GM12874 (cell line): ENCODE measurements at regions not wholly inside any gene's neighbourhood (a gene's known extent, or its start where the extent isn't known, plus 50 kb on each side); places are given as distances from the start of the nearest gene placed in this dataset.

Experiments
- TF ChIP-seq, protein P1 (sequence below): IDR thresholded peaks from 2 replicates; pipeline ENCODE4 v1.5.1; 2011; ENCODE audit warnings: low read depth, mild to moderate bottlenecking, control low read depth, low read length, moderate library complexity; ENCODE audit not compliant: insufficient read depth

DNA sequence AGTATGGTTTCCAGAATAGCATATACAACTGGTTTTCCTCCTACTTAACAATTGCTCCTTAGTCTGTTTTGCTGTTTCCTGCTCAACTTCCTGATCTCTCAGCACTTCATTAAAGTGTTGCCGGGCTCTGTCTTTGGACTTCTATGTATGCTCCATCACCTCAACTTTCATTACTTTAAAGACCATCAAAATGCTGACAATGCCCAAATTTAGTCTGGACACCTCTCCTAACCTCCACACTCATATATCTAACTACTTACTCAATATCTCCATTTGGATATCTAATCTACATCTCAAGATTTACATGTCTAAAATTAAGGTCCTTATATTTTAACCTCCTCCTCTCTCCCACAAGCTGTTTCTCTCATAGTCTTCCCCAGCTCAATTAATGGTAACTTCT is 54.4 kb upstream of the LGR5 start:
- TF ChIP-seq, protein P1, sequence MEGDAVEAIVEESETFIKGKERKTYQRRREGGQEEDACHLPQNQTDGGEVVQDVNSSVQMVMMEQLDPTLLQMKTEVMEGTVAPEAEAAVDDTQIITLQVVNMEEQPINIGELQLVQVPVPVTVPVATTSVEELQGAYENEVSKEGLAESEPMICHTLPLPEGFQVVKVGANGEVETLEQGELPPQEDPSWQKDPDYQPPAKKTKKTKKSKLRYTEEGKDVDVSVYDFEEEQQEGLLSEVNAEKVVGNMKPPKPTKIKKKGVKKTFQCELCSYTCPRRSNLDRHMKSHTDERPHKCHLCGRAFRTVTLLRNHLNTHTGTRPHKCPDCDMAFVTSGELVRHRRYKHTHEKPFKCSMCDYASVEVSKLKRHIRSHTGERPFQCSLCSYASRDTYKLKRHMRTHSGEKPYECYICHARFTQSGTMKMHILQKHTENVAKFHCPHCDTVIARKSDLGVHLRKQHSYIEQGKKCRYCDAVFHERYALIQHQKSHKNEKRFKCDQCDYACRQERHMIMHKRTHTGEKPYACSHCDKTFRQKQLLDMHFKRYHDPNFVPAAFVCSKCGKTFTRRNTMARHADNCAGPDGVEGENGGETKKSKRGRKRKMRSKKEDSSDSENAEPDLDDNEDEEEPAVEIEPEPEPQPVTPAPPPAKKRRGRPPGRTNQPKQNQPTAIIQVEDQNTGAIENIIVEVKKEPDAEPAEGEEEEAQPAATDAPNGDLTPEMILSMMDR = no peak

DNA sequence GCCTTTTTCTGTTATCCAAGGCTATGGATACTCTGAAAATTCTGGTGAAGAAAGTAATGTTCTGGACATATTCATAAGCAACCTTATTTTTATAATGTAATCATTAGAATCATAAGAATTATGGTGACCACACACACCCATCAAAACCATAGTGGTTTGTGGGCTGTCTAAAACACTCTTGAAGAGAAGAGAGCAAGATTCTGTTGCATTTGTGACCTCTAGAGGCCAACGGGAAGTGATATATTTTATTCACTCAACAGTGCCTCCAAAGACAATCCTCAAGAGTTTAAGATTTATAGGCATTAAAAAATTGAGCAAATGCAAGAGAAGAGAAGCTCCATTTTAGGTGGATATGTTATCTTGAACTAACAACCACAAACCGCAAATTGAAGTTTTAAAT is 68.5 kb upstream of the LGR5 start:
- TF ChIP-seq, protein P1 = no peak

DNA sequence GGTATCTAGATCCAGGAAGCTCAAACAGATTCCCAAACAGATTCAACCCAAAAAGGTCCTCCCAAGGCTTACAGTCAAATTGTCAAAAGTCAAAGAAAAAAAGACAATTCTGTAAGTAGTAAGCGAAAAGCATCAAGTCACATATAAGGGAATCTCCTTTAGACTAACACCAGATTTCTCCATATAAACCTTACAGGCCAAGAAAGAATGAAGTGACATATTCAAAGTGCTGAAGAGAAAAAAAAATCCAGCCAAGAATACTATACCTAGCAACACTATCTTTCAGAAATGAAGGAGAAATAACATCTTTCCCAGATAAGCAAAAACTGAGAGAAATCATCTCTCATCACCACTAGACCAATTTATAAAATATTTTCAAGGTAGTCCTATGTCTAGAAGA is 79.6 kb upstream of the LGR5 start:
- TF ChIP-seq, protein P1 = no peak

DNA sequence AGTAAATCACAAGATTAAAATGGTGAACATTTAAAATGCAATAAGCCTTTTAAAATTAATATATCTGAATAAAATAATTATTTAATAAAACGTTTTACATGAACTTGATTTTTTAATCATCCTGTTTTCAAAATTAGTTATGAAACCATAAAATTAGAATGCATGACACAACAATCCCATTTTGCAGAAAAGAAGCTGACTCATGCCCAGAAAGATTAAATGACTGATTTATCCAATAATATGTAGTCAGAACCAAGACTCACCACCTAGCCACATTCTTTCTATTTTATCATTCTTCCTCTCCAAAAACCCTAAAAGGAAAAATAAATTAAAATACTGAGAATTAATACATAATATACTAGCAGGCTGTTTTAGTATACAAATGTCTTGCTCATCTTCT is 83.0 kb upstream of the LGR5 start:
- TF ChIP-seq, protein P1 = no peak

DNA sequence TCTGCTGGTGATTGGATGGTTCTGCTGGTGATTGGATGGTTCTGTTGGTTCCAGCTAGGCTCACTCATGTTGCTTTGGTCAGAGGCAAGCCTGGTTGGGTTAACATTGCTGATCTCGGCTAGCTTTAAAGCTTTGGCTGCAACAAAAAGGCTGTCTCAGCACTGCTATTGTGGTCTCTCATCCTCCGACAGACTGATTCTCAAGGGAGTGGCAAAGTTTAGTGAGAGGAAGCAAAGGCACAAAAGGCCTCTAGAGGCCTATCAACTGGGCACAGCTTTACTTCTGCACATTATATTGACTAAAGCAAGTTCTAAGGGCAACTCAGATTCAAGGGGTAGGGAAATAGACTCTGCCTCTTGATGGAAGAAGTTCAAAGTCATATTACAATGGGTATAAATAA is 84.7 kb upstream of the LGR5 start:
- TF ChIP-seq, protein P1 = no peak

DNA sequence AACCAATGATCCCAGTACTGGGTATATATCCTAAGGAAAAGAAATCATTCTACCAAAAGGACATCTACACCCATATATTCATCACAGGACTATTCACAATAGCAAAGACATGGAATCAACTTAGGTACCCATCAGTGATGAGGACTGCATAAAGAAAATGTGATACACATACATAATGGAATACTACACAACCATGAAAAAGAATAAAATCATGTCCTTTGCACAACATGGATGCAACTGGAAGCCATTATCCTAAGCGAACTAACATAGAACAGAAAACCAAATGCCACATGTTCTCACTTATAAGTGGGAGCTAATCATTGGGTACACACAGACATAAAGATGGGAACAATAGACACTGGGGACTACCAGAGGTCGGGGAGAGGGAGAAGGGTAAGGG is 86.0 kb upstream of the LGR5 start:
- TF ChIP-seq, protein P1 = no peak

DNA sequence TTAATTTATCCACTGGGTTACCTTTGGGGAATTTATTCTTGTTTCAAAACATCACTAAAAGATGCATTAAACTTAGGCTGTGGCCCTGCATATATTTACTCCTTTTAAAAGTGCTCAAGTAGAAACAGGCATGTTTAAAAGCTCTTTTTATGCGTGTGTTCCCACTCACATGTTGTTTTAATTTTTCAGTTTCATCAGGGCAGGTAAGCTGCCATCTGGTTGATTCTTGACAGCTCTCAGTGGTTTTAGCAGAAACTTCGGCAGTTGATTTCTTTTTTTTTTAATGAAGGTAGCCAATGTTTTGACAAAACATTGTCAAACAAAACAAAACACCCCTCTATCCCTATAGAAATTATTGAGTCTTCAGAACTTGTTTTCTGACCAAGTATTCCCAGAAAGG is 89.6 kb upstream of the LGR5 start:
- TF ChIP-seq, protein P1 = no peak

DNA sequence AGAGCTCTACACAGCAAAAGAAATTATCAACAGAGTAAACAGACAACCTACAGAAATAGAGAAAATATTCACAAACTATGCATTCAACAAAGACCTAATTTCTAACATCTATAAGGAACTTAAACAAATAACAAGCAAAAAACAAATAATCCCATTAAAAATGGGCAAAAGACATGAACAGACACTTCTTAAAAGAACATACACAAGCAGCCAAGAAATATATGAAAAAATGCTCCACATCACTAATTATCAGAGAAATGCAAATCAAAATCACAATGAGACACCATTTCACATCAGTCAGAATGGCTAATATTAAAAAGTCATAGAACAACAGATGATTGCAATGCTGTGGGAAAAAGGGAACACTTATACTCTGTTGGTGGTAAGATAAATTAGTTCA is 100.7 kb upstream of the LGR5 start:
- TF ChIP-seq, protein P1 = no peak
